Naive thymus-derived CD8-positive, alpha-beta T cell (primary cell): ENCODE measurements at regions not wholly inside any gene's neighbourhood (a gene's known extent, or its start where the extent isn't known, plus 50 kb on each side); places are given as distances from the start of the nearest gene placed in this dataset.

ENCODE experiments used
- ATAC-seq, 2 donors: fragments of 150-1000 bp; cut with Tn5 transposase in 1 of 2; sonication (Bioruptor Pico), chemical (Tn5 transposase) in 1 of 2; 1 replicate in 1 of 2; 2 replicates in 1 of 2; pipeline ENCODE4 v1.10.0; 2021; ENCODE audit warnings: mild to moderate bottlenecking in 2 of 2, moderate library complexity in 2 of 2
- POLR2A ChIA-PET: fragments of 350-600 bp; sonication (Branson Sonifier 250); formaldehyde crosslinking; loops from one replicate; lab custom pipeline; 2021; ENCODE audit warnings: antibody characterized with exemption; lab: Charles Lee
- DNase-seq, 10 donors: peaks; one replicate each; pipeline versions ENCODE4 v3.0.0 to v3.0.0-alpha.2; 2020 to 2022
- H3K27ac Mint-ChIP-seq, 10 donors: one replicate each; pipeline ENCODE4 v1.8.0; 2020 to 2022; ENCODE audit warnings: mild to moderate bottlenecking in 10 of 10, mixed read lengths in 10 of 10, moderate library complexity in 4 of 10, inconsistent platforms in 1 of 10
- H3K27me3 Mint-ChIP-seq, 5 donors: one replicate each; pipeline ENCODE4 v1.8.0; 2021 to 2022; ENCODE audit warnings: mixed read lengths in 5 of 5
- H3K36me3 Mint-ChIP-seq, 3 donors: one replicate each; pipeline ENCODE4 v1.8.0; 2020 to 2022; ENCODE audit warnings: mixed read lengths in 3 of 3, mild to moderate bottlenecking in 2 of 3, inconsistent platforms in 1 of 3
- H3K4me1 Mint-ChIP-seq, 4 donors: one replicate each; pipeline ENCODE4 v1.8.0; 2021 to 2022; ENCODE audit warnings: mixed read lengths in 4 of 4
- H3K4me3 Mint-ChIP-seq, 10 donors: one replicate each; pipeline ENCODE4 v1.8.0; 2020 to 2022; ENCODE audit warnings: mild to moderate bottlenecking in 10 of 10, mixed read lengths in 10 of 10, moderate library complexity in 6 of 10, inconsistent platforms in 1 of 10
- H3K9me3 Mint-ChIP-seq, 9 donors: one replicate each; pipeline ENCODE4 v1.8.0; 2020 to 2022; ENCODE audit warnings: mixed read lengths in 9 of 9, mild to moderate bottlenecking in 3 of 9, inconsistent platforms in 1 of 9, moderate library complexity in 1 of 9

DNA sequence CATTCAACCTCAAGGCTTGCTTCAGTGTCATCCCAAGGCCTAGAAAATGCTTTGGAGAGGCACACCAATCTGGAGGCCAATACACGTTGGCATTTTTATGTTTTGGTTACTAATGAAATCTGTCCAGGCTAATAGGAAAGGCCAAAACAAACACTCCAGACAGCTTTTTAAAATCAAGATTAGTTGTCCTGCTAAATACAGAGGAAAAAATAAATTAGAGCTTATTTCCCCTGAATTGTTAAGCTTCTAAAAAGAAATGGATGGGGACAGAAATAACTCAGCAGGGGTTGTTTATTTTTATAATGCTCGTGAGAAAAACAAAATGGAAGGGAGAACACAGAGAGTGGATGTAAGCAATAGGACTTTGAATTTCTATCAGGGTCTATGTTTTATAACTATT, 438.5 kb upstream of the LRRC4C start:
- Mint-ChIP-seq H3K27me3 (no peaks in the 10 kb centered on the region), H3K4me3 (no peak overlapping the region), H3K9me3 (peaks cover 0 to 25% (median 10%) of the 10 kb centered on the region in 9 donors), H3K27ac (no peak overlapping the region), H3K36me3 (no peaks in the 10 kb centered on the region), H3K4me1 (no peaks in the 10 kb centered on the region)
- ATAC-seq = no peak
- POLR2A ChIA-PET = no interaction called here
- no peak for DNase-seq

DNA sequence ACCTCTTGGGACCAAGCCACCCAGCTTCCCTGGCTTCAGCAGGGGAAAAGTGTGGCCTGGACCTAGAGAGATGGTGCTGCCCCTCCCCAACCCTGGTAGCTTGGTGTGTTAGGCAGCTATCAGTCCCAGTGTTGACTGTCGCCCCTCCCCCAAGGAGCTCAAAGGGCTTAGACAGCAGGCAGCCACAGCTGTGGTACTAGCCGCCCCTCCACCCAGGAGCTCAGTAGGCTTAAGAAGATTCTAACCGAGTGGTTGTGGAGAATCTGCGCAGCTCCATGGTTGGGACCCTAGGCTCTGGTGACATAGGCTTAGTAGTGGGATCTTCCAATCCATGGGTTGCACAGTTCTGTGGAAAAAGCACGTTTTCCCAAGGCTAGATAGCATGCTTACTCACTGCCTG, 458.4 kb upstream of the LRRC4C start:
- H3K4me1 Mint-ChIP-seq = no peaks in the 10 kb centered on the region
- H3K27me3 Mint-ChIP-seq = no peaks in the 10 kb centered on the region
- H3K9me3 Mint-ChIP-seq = peaks cover 6 to 76% (median 26%) of the 10 kb centered on the region in 9 donors
- DNase-seq (no peak), ATAC-seq (no peak)
- H3K36me3 Mint-ChIP-seq = peaks cover 0 to 10% (median 0%) of the 10 kb centered on the region in 3 donors
- H3K4me3 Mint-ChIP-seq = no peak overlapping the region
- POLR2A ChIA-PET = no interaction called here
- no peak overlapping the region for H3K27ac Mint-ChIP-seq

DNA sequence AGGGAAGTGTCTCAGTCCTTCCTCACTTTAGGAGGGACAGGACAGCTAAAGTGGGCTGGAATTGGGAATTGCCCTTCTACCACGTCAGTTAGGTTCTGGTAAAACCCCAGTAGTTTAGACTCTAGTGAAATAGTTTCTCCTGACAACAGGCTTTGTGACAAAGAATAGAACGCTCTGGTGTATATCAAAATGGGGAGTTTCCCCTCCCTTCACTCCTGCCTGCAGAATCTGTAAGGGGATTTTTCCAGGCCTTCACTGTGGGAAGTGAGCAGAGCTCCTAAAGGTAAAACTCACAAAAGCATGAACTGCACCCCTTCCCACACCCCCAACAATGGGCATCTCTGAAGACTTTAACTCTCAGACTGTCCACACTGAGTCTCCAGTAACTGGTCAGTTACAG, 460.9 kb upstream of the LRRC4C start:
- ATAC-seq (no peak), DNase-seq (no peak)
- Mint-ChIP-seq H3K27me3 (no peaks in the 10 kb centered on the region), H3K4me1 (no peaks in the 10 kb centered on the region), H3K4me3 (no peak overlapping the region), H3K27ac (no peak overlapping the region), H3K9me3 (peaks cover 3 to 58% (median 18%) of the 10 kb centered on the region in 9 donors), H3K36me3 (peaks cover 0 to 10% (median 0%) of the 10 kb centered on the region in 3 donors)
- POLR2A ChIA-PET = no interaction called here

DNA sequence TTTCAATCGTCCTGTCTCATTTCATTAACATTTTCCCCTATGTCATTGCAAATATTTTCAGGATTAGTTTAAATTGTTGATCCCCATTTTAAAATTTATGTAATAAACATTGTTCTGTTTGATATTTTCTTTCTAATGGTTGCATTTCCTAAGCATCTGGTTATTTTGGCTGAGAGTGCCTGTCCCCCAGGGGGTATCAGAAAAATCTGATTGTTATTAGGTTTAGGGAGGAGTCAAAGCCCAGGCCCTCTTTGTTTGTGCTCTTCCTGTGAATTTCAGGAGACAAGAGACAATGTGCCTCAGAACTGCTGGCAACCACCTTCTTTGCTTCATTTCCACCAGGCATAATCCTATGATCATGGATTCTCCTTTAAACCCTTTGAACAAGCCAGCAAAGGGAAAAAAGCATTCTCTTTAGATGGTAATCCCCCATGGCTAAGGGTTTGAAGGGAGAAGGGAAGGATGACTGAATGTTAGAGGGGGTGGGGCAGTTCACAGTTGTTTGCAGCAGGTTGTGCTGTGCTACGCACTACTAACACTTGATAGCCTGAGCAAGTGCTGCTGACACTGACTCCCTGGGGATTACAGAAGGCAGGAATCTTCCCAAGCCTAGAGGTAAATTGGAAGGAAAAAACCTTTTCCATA, 462.4 kb upstream of the LRRC4C start:
- POLR2A ChIA-PET = no interaction called here
- ATAC-seq (no peak), DNase-seq (no peak)
- no peak overlapping the region for H3K4me3 Mint-ChIP-seq
- no peaks in the 10 kb centered on the region for H3K27me3 Mint-ChIP-seq
- H3K9me3 Mint-ChIP-seq = peaks cover 6 to 55% (median 16%) of the 10 kb centered on the region in 9 donors
- no peaks in the 10 kb centered on the region for H3K4me1 Mint-ChIP-seq
- H3K27ac Mint-ChIP-seq = no peak overlapping the region
- peaks cover 0 to 6% (median 0%) of the 10 kb centered on the region in 3 donors for H3K36me3 Mint-ChIP-seq

DNA sequence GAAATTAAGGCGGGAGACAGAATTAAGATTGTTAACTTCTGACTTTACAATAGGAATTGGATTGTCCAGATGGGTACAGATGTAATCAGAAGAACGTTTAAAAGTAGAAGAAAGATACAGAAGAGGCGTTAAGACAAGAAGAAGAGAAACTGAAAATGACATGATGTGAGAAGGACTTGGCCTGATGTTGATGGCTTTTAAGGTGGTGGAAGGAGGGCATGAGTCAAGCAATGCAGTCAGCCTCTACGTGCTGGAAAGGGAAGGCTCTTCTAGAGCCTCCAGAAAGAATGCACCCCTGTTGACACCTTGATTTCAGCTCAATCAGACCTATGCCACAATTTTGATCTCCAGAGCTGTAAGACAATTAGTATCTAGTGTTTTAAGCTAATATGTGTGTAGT, 466.9 kb upstream of the LRRC4C start:
- H3K9me3 Mint-ChIP-seq = peaks cover 8 to 46% (median 12%) of the 10 kb centered on the region in 9 donors
- DNase-seq (no peak), ATAC-seq (no peak)
- no peak overlapping the region for H3K27ac Mint-ChIP-seq
- peaks cover 0 to 3% (median 0%) of the 10 kb centered on the region in 3 donors for H3K36me3 Mint-ChIP-seq
- no peak overlapping the region for H3K4me3 Mint-ChIP-seq
- H3K4me1 Mint-ChIP-seq = no peaks in the 10 kb centered on the region
- POLR2A ChIA-PET = no interaction called here
- no peaks in the 10 kb centered on the region for H3K27me3 Mint-ChIP-seq

DNA sequence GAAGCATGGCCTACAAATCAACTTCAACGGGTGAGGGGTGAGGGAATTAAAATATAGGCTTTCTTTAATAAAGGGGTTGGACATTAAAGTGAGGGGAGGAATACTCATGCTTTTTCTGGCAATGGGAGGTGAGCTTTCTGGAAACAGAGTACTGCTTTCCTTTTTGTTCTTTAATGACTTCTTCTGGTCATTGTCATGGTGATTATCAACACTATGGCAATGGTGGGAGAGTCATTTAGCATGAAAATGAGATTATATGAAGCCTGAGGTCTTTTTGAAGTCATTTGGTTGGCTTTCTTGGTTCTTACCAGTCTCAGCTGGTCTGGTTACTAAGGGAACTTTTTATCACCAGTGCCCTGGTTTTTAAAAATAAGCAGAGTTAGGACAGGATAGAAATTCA, 475.8 kb upstream of the LRRC4C start:
- Mint-ChIP-seq H3K9me3 (peaks cover 0 to 51% (median 21%) of the 10 kb centered on the region in 9 donors), H3K27ac (no peak overlapping the region), H3K27me3 (no peaks in the 10 kb centered on the region), H3K4me3 (no peak overlapping the region), H3K36me3 (peaks cover 0 to 8% (median 0%) of the 10 kb centered on the region in 3 donors), H3K4me1 (no peaks in the 10 kb centered on the region)
- DNase-seq (no peak), ATAC-seq (no peak)
- POLR2A ChIA-PET = no interaction called here

DNA sequence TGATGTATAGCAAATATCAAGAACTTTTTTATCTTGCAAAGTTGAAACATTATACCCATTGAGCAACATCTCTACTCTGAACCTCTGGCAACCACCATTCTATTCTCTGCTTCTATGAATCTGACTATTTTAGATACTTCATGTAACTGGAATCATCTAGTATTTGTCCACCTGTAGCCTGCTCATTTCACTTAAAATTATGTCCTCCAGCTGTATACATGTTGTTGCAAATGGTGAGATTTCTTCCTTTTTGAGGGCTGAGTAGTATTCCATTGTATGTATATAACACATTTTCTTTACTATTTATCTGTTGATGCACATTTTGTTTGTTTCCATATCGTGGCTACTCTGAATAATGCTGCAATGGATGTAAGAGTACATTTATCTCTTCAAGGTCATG, 476.3 kb upstream of the LRRC4C start:
- ATAC-seq = no peak
- no peak for DNase-seq
- Mint-ChIP-seq H3K36me3 (peaks cover 0 to 5% (median 0%) of the 10 kb centered on the region in 3 donors), H3K4me3 (no peak overlapping the region), H3K9me3 (peaks cover 0 to 48% (median 20%) of the 10 kb centered on the region in 9 donors), H3K27me3 (no peaks in the 10 kb centered on the region), H3K4me1 (no peaks in the 10 kb centered on the region), H3K27ac (no peak overlapping the region)
- POLR2A ChIA-PET = no interaction called here

DNA sequence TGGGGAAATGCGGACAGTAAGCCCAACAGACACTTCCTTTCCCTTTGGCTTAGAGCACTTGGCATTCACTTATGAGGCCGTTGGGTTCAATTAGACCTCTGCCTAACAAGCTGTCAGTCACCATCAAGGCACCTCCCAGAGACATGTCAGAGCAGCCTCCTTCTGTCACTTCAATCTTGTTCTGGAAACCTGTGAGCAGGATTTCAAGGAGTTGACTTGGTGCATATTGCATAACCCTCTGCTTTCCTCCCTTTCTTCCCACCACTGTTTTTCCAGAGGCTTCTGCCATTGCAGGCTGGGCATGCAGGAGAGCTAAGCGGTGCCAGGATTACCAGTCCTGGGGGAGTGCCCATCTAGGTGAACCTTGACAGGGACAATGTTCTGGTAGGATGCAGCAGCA, 484.2 kb upstream of the LRRC4C start:
- Mint-ChIP-seq H3K27me3 (no peaks in the 10 kb centered on the region), H3K27ac (no peak overlapping the region), H3K36me3 (peaks cover 0 to 4% (median 0%) of the 10 kb centered on the region in 3 donors), H3K4me3 (no peak overlapping the region), H3K4me1 (no peaks in the 10 kb centered on the region), H3K9me3 (peaks cover 5 to 25% (median 11%) of the 10 kb centered on the region in 9 donors)
- POLR2A ChIA-PET = no interaction called here
- ATAC-seq = no peak
- no peak for DNase-seq

DNA sequence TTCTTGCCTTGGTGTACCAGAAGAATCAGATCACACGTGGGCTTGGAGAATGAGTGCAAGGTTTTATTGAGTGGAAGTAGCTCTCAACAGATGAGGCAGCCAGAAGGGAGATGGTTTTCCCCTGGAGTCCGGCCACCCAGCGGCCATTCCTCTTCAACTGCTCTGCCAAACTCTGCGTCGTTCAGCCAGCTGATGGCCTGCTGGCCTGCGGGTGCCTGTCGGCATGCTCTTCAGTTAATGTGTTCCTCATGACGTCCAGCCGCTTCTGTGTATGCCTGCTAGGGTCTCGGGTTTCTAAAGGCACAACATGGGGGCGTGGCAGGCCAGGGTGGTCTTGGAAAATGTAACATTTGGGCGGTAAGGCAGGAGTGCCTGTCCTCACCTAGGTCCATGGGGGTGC, 487.9 kb upstream of the LRRC4C start:
- ATAC-seq = no peak
- no peaks in the 10 kb centered on the region for H3K36me3 Mint-ChIP-seq
- H3K4me3 Mint-ChIP-seq = no peak overlapping the region
- POLR2A ChIA-PET = no interaction called here
- DNase-seq = no peak
- no peaks in the 10 kb centered on the region for H3K4me1 Mint-ChIP-seq
- H3K27me3 Mint-ChIP-seq = no peaks in the 10 kb centered on the region
- no peak overlapping the region for H3K27ac Mint-ChIP-seq
- H3K9me3 Mint-ChIP-seq = peaks cover 8 to 31% (median 13%) of the 10 kb centered on the region in 9 donors

DNA sequence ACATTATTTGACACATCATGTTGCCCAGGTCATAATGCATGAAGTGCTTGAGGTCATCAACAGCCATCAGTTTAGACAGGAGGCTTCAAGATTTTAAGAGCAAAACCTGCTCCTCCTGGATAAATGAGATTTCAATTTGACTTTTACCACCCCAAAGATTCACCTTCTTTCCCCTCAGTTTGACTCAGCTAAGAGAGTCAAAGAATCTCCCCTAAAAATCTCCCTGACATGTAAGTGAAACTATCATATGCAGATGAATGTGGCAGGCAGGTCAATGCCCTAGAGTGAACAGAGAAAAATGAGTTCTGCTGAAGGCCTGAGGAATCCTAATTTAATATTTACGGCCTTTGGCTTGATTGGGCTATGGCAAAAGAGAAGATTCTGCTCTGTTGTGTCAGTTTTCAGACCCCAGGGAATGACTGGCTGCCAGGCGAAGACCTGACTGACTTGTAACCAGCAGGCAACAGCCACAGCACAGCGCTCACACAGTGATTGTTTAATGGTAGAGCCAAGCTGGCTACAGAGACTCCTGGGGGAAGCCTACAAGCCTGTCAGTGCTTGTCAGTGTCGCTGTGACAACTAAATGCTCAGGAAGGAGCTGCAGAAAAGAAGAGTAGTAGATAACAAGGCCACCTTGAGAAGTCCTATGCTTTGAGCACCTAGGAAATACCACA, 491.2 kb upstream of the LRRC4C start:
- Mint-ChIP-seq H3K4me3 (no peak overlapping the region), H3K27me3 (no peaks in the 10 kb centered on the region), H3K27ac (no peak overlapping the region), H3K9me3 (peaks cover 9 to 38% (median 25%) of the 10 kb centered on the region in 9 donors), H3K36me3 (peaks cover 0 to 6% (median 2%) of the 10 kb centered on the region in 3 donors), H3K4me1 (no peaks in the 10 kb centered on the region)
- DNase-seq (no peak), ATAC-seq (no peak)
- POLR2A ChIA-PET = no interaction called here

DNA sequence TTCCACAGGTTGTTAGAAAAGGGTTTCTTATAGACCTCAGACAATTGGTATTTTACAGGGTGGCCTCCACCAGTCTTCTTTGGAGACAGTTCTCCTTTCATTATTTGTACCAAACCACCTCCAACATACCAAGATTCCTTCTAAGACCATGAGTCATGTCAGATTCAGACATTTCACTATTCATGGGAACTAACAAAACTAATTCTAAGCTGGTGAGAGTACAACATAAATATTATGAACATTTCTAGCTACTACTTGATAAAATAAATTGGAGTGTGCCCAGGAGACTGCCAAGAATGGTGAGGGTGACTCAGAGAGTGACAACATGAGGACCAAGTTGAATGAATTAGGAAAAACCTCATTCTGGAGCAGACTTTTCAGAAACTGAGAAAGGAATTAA, 494.6 kb upstream of the LRRC4C start:
- no peak for DNase-seq
- Mint-ChIP-seq H3K9me3 (peaks cover 9 to 55% (median 26%) of the 10 kb centered on the region in 9 donors), H3K27me3 (no peaks in the 10 kb centered on the region), H3K4me3 (no peak overlapping the region), H3K27ac (no peak overlapping the region), H3K4me1 (no peaks in the 10 kb centered on the region), H3K36me3 (peaks cover 0 to 18% (median 2%) of the 10 kb centered on the region in 3 donors)
- POLR2A ChIA-PET = no interaction called here
- ATAC-seq = no peak

DNA sequence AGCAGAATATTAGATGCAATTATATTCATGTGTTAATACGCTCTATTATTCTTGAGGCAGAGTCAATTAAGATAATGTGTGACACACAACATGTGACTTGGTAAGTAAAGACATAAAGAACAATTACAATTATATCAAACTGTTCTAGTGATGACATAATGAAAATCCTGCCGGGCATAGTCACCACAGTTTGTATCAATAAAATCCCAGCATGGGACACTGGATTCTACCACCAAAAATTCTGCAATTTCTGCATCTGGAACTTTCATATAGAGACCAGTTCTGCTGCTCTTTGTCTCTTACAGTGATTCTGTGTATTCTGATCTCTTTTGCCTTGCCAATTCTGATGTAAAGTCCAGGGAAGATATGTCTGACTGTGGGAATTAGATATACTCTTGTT, 495.6 kb upstream of the LRRC4C start:
- Mint-ChIP-seq H3K36me3 (peaks cover 0 to 18% (median 2%) of the 10 kb centered on the region in 3 donors), H3K27me3 (no peaks in the 10 kb centered on the region), H3K9me3 (peaks cover 11 to 54% (median 25%) of the 10 kb centered on the region in 9 donors), H3K4me1 (no peaks in the 10 kb centered on the region), H3K27ac (no peak overlapping the region), H3K4me3 (no peak overlapping the region)
- no peak for ATAC-seq
- DNase-seq = no peak
- POLR2A ChIA-PET = no interaction called here

DNA sequence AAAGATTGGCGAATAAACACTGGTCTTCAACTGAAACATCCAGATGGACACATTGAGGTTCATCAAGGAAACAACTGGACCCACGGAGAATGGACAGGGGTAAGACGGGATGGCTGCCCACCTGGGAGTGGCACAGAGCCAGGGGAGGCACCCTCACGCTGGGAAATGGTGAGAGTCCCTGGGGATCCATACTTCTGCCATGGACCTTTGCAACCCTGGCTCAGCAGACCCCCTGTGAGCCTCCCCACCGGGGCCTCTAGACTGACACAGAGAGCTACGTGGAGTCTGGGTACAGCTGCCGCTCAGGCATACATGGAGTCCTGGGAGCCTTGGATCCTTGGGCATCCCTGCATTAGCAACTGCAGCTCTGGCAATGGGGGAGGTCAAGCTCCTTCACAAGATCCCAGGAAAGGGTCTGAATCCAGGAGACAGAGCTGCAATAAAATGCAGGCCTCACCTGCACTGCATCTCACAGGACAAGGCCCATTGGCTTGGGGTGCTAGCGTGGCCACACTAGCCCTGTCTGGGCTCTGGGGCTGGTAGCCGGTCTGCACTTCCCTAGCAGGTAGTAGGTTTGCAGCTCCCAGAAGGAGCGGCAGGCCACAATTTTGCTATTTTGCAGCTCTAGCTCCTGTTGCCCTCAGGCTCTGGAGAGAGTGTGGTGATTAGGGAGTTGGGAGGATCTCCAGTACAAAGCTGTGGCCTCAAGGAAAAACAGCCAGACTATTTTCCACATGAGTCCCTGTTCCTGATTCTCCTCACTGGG, 496.4 kb upstream of the LRRC4C start:
- Mint-ChIP-seq H3K4me1 (no peaks in the 10 kb centered on the region), H3K4me3 (no peak overlapping the region), H3K27me3 (no peaks in the 10 kb centered on the region), H3K27ac (no peak overlapping the region), H3K9me3 (peaks cover 8 to 57% (median 27%) of the 10 kb centered on the region in 9 donors), H3K36me3 (peaks cover 0 to 18% (median 2%) of the 10 kb centered on the region in 3 donors)
- DNase-seq (no peak), ATAC-seq (no peak)
- POLR2A ChIA-PET = no interaction called here
